AG09319 (cell line): ENCODE measurements at regions not wholly inside any gene's neighbourhood (a gene's known extent, or its start where the extent isn't known, plus 50 kb on each side); places are given as distances from the start of the nearest gene placed in this dataset.
"Not testable (repeated sequence)": the region's sequence is repeated elsewhere in the genome, so short reads cannot be mapped to it uniquely, and the experiment has no call there.

Experiments used
- DNase-seq: peaks from one replicate; pipeline ENCODE4 v3.0.0-alpha.2; 2010; ENCODE audit warnings: low read depth; ENCODE audit errors: extremely low read depth
- CTCF ChIP-seq: IDR thresholded peaks from 2 replicates; pipeline ENCODE4 v1.5.1; 2011; ENCODE audit warnings: low read depth, mild to moderate bottlenecking, inconsistent platforms, low read length, moderate library complexity

- no peak for TF ChIP-seq CTCF
Measured at GRCh38 chr2:175599966-175600831, 401.9 kb downstream of the LNPK start.

GRCh38 chr2:175597286-175597685, 404.8 kb downstream of the LNPK start:
- DNase-seq, result no peak

More at GRCh38 chr2:175599966-175600831, 401.9 kb downstream of the LNPK start:
- peak; percentile 92 for DNase-seq

GRCh38 chr2:175595139-175595538, 406.9 kb downstream of the LNPK start:
- TF ChIP-seq CTCF, result no peak
- no peak for DNase-seq

More at GRCh38 chr2:175597286-175597685, 404.8 kb downstream of the LNPK start:
- TF ChIP-seq CTCF, result no peak

- DNase-seq, result not testable (repeated sequence)
Measured at GRCh38 chr2:175593686-175594525, 408.2 kb downstream of the LNPK start.

- not testable (repeated sequence) for DNase-seq
Measured at GRCh38 chr2:175588213-175588612, 406.7 kb upstream of the ATP5MC3 start.

- TF ChIP-seq CTCF, result no peak
- no peak for DNase-seq
Measured at GRCh38 chr2:175585496-175585895, 404.0 kb upstream of the ATP5MC3 start.

- no peak for DNase-seq
- TF ChIP-seq CTCF, result no peak
Measured at GRCh38 chr2:175580652-175581051, 399.1 kb upstream of the ATP5MC3 start.

- DNase-seq, result no peak
Measured at GRCh38 chr2:175579646-175580045, 398.1 kb upstream of the ATP5MC3 start.

More at GRCh38 chr2:175579646-175580045, 398.1 kb upstream of the ATP5MC3 start:
- no peak for TF ChIP-seq CTCF
